C4-2B (cell line): ENCODE measurements at regions not wholly inside any gene's neighbourhood (a gene's known extent, or its start where the extent isn't known, plus 50 kb on each side); places are given as distances from the start of the nearest gene placed in this dataset.
A peak's percentile ranks its signal among the peaks of the same experiment; 100 is the strongest.

Source experiments
- H3K27ac ChIP-seq: fragments of 450-650 bp; 2 replicates; pipeline ENCODE4 v1.5.1; 2017
- CTCF ChIP-seq: fragments of 450-650 bp; conservative IDR thresholded peaks from 2 replicates; pipeline ENCODE4 v1.5.1; 2017; ENCODE audit warnings: mild to moderate bottlenecking
- ZFX ChIP-seq: fragments of 450-650 bp; IDR thresholded peaks from 2 replicates; pipeline ENCODE4 v1.6.1; 2017

GRCh38 chr17:5745111-5745813 lies 161.0 kb upstream of the NLRP1 start:
- H3K27ac ChIP-seq, result no peak overlapping the region
- TF ChIP-seq CTCF (no peak), ZFX (no peak)

- no peak overlapping the region for H3K27ac ChIP-seq
- no peak for TF ChIP-seq ZFX
- TF ChIP-seq CTCF, result 0 out of 2 replicates have a peak, but pooled peaks have one; percentile 8
Measured at GRCh38 chr17:5747276-5747675, 163.0 kb upstream of the NLRP1 start.

- no peak overlapping the region for H3K27ac ChIP-seq
- no peak for TF ChIP-seq ZFX
- TF ChIP-seq CTCF, result no peak
Measured at GRCh38 chr17:5747964-5748363, 163.7 kb upstream of the NLRP1 start.

- TF ChIP-seq ZFX (no peak), CTCF (no peak)
- H3K27ac ChIP-seq, result no peak overlapping the region
Measured at GRCh38 chr17:5753421-5753820, 169.1 kb upstream of the NLRP1 start.

- TF ChIP-seq ZFX (no peak), CTCF (no peak)
- H3K27ac ChIP-seq, result no peak overlapping the region
Measured at GRCh38 chr17:5757314-5757907, 173.1 kb upstream of the NLRP1 start.

GRCh38 chr17:5758651-5759050 lies 174.3 kb upstream of the NLRP1 start:
- TF ChIP-seq ZFX (no peak), CTCF (no peak)
- H3K27ac ChIP-seq, result no peak overlapping the region

- TF ChIP-seq ZFX (no peak), CTCF (no peak)
- no peak overlapping the region for H3K27ac ChIP-seq
Measured at GRCh38 chr17:5759501-5759925, 175.2 kb upstream of the NLRP1 start.
